ENCODE measurements at regions not wholly inside any gene's neighbourhood (a gene's known extent, or its start where the extent isn't known, plus 50 kb on each side); places are given as distances from the start of the nearest gene placed in this dataset.

GRCh38 chr9:80874276-80874675, 815.1 kb downstream of the TLE1 start:
- H3K9ac ChIP-seq (ENCODE audit: extremely low read depth, insufficient read length, low read length), result no peak overlapping the region
- no peak overlapping the region for H3K4ac ChIP-seq (ENCODE audit: low read depth, low read length)
- no peak overlapping the region for H3K18ac ChIP-seq (ENCODE audit: insufficient read length, low read depth, low read length)
- no peak overlapping the region for H2BK120ac ChIP-seq (ENCODE audit: low read depth, low read length, poor library complexity, severe bottlenecking)
- H3K4me2 ChIP-seq (ENCODE audit: insufficient read depth, insufficient read length, low read length), result no peak overlapping the region
- no peaks in the 10 kb centered on the region for H3K4me1 Mint-ChIP-seq
- H3K9me3 Mint-ChIP-seq, result no peaks in the 10 kb centered on the region
- no peak overlapping the region for H2AFZ ChIP-seq (ENCODE audit: low read length)
- no peak overlapping the region for H2BK15ac ChIP-seq (ENCODE audit: low read depth, low read length)
- no peaks in the 10 kb centered on the region; a peak in 1 of 7 replicates for H3K36me3 Mint-ChIP-seq (ENCODE audit: insufficient read depth in 1 of 3, low read depth in 3 of 3)
- H3K23ac ChIP-seq (ENCODE audit: insufficient read length, low read depth, low read length), result no peak overlapping the region
- no peak overlapping the region for H3K56ac ChIP-seq (ENCODE audit: insufficient read length, low read depth, low read length)
- no peak overlapping the region for H3K27ac Mint-ChIP-seq
- no peak for DNase-seq
- no peaks in the 10 kb centered on the region for H3K9me3 ChIP-seq (ENCODE audit: control insufficient read depth, low read depth, low read length)
- no peak overlapping the region for H3K4me3 Mint-ChIP-seq
- no peak overlapping the region for H3K27ac ChIP-seq (ENCODE audit: insufficient read length, low read depth, low read length)
- H3K4me1 ChIP-seq (ENCODE audit: insufficient read depth, low read length), result no peaks in the 10 kb centered on the region
- no peak overlapping the region for H2AK5ac ChIP-seq (ENCODE audit: insufficient read length, low read length)
- H3K27me3 ChIP-seq (ENCODE audit: insufficient read depth, low read length), result no peaks in the 10 kb centered on the region
- TF ChIP-seq CTCF (conservative IDR thresholded peaks at IDR 0.05), result no peak
- no peak overlapping the region for H3K14ac ChIP-seq (ENCODE audit: insufficient read depth, low read length)
- no peak overlapping the region for H2BK20ac ChIP-seq (ENCODE audit: low read depth, low read length, poor library complexity, severe bottlenecking)
- no peaks in the 10 kb centered on the region for H3K79me2 ChIP-seq (ENCODE audit: insufficient read depth, low read length)
- H2BK12ac ChIP-seq (ENCODE audit: insufficient read length, low read depth, low read length), result no peak overlapping the region
- no peak overlapping the region for H4K91ac ChIP-seq (ENCODE audit: insufficient read length, low read depth, low read length)
- WGBS (ENCODE audit: extremely low coverage, insufficient read length, low lambda C conversion rate), result no CpG with 5 or more reads among the region's 1 CpG
- no peaks in the 10 kb centered on the region for H3K79me1 ChIP-seq (ENCODE audit: insufficient read depth, low read depth, low read length, poor library complexity, severe bottlenecking)
- H3T11ph ChIP-seq (ENCODE audit: low read length), result no peak overlapping the region
- H2BK5ac ChIP-seq (ENCODE audit: insufficient read length, low read length), result no peak overlapping the region
- H4K5ac ChIP-seq (ENCODE audit: insufficient read length, low read depth, low read length), result no peak overlapping the region
- H3K27me3 Mint-ChIP-seq (ENCODE audit: low read depth), result no peaks in the 10 kb centered on the region
- no peak overlapping the region for H4K8ac ChIP-seq (replicated peaks; ENCODE audit: insufficient read length, low read depth, low read length)
- H4K20me1 ChIP-seq (ENCODE audit: control insufficient read depth, insufficient read depth, insufficient read length), result no peaks in the 10 kb centered on the region
- no peaks in the 10 kb centered on the region for H3K23me2 ChIP-seq (ENCODE audit: insufficient read length, low read depth, low read length, poor library complexity, severe bottlenecking)

All from H9 (cell line).